LoVo (cell line): ENCODE measurements at regions not wholly inside any gene's neighbourhood (a gene's known extent, or its start where the extent isn't known, plus 50 kb on each side); places are given as distances from the start of the nearest gene placed in this dataset.
"Not testable (repeated sequence)": the region's sequence is repeated elsewhere in the genome, so short reads cannot be mapped to it uniquely, and the experiment has no call there.

ENCODE experiments used
- DNase-seq: peaks from one replicate; pipeline ENCODE4 v3.0.0-alpha.2; 2016; ENCODE audit warnings: low spot score

DNA sequence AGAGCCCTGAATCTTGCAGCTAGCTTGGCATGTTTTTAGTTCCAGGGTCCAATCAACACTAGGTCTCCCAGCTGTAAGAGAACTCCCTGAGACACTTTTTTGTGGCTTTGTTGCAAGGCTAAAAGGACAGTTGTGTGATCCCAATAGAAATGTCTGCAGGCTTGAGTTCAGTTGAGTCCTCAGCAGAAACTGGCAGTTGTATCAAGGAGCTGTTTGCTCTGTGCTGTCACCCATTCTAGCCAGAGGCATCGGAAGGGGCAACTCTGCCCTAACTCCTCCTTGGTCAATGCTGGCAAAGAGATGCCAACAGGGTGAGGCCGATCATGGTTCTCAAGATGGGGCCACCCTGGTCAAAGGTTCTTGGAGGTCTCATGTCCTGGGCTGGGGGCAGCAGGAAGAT, 224.1 kb downstream of the BUB3 start:
- no peak for DNase-seq

- DNase-seq = no peak
These were observed 225.0 kb downstream of the BUB3 start for GRCh38 chr10:123379156-123379555.

DNA sequence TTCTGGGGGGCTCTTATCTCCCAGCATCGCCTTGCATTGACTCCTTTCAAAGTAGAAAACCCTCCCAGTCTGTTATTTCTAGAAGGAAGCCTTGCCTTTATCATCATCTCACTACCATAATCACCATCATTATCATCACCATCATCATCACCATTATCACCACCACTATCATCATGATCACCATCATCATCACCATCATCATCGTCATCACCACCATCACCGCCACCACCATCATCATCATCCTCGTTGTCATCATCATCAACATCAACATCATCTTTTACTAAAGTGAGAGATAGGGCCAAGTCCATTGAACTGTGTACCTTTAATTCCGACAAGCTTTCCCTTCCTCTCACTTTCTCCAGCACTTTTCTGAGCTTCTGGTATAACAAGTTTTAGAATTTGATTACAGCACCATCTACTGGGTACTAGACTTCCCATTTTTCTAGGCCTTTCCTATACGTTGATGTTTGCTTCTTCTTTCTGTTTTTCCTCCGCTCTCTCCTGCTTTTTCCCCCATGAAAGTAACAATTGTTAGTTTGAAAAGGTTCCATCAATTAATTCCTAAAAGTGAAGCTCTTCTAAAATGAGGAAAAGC, 226.4 kb downstream of the BUB3 start:
- no peak for DNase-seq

GRCh38 chr10:123381224-123381623, 227.0 kb downstream of the BUB3 start:
- DNase-seq = no peak

DNA sequence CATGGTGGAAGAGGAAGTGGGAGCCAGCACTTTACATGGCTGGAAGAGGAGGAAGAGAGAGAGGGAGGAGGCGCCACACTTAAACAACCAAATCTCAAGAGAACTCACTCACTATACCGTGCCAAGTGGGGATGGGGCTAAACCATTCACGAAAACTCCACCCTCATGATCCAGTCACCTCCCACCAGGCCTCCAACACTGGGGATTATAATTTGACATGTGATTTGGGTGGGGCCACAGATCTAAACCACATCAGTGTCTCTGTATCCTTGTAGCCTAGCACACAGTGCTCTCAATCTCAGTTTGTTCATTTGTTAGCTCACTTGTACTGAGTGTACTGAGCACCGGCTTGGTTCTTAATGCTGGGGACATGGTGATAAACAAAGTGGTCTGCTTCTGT, 228.3 kb downstream of the BUB3 start:
- no peak for DNase-seq

- no peak for DNase-seq
These were observed 231.4 kb downstream of the BUB3 start for GRCh38 chr10:123385508-123386080.

DNA sequence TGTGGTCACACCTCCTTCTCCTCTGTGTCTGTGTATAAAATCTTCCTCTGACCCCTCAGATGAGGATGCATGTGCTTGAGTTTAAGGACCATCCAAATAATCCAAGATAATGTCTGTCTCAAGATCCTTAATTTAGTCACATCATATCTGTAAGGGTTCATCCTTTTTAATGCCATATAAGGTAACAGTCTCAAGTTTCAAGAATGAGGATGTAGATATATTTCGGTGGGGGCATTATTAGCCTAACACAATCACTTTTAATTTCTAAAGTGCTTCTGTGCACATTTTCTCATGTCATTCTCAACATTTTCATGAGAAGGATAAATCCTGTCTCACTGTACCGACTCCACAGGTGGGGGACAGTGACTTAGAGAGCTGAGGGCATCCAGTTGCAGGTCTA, 235.3 kb downstream of the BUB3 start:
- DNase-seq = no peak

- DNase-seq = no peak
These were observed 236.1 kb downstream of the BUB3 start for GRCh38 chr10:123390332-123390731.

- no peak for DNase-seq
These were observed 236.7 kb downstream of the BUB3 start for GRCh38 chr10:123390874-123391273.

GRCh38 chr10:123391275-123392028, 237.2 kb downstream of the BUB3 start:
- no peak for DNase-seq

GRCh38 chr10:123392182-123392963, 238.2 kb downstream of the BUB3 start:
- DNase-seq = no peak

DNA sequence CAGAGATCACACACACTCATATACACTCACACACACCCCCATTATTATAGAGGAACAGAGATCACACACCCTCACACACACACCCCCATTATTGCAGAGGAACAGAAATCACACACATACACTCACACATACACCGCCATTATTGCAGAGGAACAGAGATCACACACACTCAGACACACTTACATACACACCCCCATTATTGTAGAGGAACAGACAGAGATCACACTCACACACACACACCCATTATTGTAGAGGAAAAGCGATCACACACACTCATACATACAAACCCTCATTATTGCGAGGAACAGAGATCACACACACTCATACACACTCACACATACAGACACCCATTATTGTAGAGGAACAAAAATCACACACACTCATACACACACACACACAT, 239.0 kb downstream of the BUB3 start:
- DNase-seq = no peak

DNA sequence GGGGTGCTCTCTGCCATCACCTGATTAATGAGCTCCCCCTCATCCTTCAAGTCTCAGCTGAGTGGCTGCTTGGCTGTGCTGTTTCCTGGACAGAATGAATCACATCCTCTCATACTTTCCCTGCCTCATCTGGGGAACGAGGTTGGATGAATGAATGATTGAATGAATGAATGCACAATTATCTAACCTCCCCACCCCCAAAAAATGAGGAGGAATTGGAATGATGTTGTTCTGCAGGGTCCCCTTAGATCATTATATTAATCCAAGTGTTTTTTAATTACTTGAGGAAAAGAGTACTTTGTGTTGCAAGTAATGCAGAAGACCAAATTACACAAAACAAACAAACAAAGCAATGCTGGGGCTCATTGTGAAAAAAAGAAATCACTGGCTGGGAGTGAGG, 240.2 kb downstream of the BUB3 start:
- DNase-seq = no peak

DNA sequence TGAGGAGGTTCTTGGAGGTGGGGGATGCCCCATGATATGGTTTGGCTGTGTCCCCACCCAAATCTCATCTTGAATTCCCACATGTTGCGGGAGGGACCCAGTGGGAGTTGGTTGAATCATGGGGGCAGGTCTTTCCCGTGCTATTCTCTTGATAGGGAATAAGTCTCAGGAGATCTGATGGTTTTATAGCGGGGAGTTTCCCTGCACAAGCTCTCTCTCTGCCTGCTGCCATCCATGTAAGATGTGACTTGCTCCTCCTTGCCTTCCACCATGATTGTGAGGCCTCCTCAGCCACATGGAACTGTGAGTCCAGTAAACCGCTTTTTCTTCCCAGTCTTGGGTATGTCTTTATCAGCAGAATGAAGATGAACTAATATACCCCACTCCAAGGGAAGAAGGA, 241.0 kb downstream of the BUB3 start:
- DNase-seq = not testable (repeated sequence)

DNA sequence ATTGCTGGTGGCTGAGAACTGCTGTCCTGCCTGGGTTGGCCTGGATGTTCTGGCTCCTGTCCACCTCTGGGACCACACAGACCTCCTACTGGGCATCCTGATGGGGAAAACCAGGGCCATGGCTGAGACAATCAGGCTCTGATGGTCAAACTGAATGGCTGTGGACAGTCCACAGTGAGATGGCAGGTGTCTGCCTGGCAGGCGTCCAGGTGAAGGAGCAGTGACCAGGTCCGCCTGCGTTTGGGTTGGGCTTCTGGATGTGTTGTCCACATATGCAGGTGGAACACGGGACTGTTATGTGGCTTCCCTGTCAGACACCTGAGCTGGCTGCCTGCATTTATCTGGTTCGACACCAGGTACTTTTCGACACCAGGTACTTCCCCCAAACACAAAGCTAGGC, 241.7 kb downstream of the BUB3 start:
- no peak for DNase-seq

DNA sequence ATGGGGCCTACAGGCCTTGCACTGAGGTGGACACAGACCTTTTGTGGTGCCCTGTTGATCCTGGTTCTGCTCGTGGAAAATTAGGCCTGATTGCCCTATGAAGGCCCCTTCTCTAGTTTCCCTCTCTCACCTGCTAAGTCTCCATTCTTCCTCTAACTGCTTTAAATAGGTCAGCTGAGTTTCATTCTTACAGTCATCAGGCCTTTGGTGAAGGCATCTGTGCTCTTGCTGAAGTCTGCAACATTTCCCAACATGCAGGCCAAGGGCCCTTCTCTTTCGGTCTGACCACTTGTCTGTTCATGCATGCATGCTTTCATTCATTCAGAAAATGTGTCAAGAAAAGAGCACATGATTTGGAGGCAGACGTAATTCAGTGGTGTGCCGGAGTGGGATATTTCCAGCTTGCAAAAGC, 244.0 kb downstream of the BUB3 start:
- DNase-seq = no peak

DNA sequence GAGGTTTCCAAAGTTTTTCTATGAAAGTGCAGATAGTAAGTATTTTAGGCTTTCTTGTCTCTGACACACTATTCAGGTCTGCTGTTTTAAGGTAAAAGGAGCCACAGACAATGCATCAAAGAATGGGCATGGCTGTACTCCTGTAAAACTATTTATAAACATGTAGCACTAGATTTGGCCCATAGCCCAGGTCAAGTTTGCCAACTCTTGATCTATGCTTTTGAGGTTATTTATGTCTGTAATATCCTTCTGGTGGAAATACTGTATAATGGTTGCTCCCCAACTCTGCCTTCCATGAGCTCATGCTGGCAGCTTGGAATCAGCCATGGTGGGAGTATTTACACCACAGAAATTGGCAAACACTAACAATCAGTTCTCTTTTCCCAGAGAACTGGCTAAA, 244.6 kb downstream of the BUB3 start:
- no peak for DNase-seq

GRCh38 chr10:123399276-123399839, 245.2 kb downstream of the BUB3 start:
- no peak for DNase-seq

DNA sequence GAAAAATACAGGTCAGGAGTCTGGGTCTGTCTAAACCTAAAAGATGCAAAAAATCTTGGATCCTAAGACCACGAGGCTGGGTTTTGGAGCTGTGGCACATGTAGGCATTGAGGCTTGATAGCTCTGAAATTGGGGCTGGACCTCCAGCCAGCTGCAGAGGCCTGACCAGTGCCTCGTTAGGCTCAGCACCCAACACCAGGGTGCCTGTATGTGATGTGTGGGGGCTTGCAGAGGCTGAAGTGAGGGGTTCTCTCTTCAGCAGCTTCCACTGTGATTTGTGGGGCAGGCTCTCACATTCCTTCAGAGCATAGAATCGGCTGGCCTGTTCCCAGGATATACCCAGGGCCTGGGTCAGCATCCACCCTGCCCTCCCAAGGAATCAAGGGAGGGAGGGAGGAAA, 247.8 kb downstream of the BUB3 start:
- no peak for DNase-seq

- no peak for DNase-seq
These were observed 248.5 kb downstream of the BUB3 start for GRCh38 chr10:123402656-123403055.

DNA sequence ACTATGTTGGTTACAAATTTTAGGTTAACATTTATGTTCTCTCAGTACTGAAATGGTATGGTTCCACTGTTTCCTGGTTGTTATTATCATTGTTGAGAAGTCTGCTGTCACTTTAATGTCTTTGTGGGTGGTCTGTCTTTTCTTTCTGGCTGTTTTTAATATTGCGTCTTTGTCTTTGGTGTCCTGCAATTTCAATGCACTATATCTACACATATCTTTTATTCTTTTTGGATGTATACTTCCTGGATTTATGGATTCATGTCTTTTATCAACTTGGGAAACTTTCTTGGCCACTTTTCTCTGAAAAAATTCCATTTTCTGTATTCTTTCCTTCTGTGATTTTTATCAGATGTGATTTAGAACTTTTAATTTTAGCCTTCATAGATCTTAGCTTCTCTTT, 250.2 kb downstream of the BUB3 start:
- DNase-seq = no peak

DNA sequence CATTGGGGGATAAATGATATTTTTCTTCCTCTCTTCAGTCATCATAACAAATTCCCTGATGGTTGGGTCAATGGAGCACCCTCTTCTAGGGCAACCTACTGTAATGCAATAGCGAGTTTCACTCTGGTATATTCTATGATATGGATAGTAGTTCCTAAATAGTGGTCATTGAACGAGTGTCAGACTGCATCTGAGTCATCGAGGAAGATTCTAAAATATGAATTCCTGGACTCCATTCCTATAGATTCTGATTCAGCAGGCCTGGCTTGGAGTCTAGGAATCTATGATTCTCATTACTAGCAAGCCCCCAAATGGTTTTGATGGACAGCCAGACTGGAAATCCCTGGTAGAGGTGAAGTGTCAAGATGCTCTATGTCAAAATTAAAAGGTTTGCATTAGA, 254.5 kb downstream of the BUB3 start:
- no peak for DNase-seq

DNA sequence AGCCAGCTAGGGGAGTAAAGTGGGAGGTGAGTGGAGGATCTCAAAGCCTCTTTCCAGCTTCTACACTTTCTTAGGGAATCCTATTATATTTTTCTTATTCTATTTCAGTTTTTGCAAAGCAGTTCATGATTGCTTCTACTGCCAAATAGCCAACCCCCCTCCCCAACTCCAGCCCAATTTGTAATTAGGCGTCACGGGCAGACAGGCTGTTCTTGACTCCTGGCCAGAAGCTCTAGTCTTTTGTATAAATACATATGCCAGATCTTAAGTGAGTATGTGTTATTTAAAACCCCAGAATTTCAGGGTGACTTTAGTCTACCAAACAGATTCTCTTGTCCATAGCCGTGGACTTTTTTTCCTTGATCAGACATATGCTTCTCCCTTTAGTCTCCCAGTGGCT, 255.2 kb downstream of the BUB3 start:
- no peak for DNase-seq
